NCI-H2029 (cell line): ENCODE measurements at regions not wholly inside any gene's neighbourhood (a gene's known extent, or its start where the extent isn't known, plus 50 kb on each side); places are given as distances from the start of the nearest gene placed in this dataset.
"Not testable (repeated sequence)": the region's sequence is repeated elsewhere in the genome, so short reads cannot be mapped to it uniquely, and the experiment has no call there.

ENCODE experiments used
- DNase-seq: peaks from one replicate; lab custom pipeline; 2025; lab: John Stamatoyannopoulos, UW

GRCh38 chr5:168092209-168093185, 198.9 kb upstream of the WWC1 start:
- no peak for DNase-seq

- DNase-seq: no peak
These were observed 198.1 kb upstream of the WWC1 start for GRCh38 chr5:168093200-168093910.

GRCh38 chr5:168096525-168096924, 194.9 kb upstream of the WWC1 start:
- no peak for DNase-seq

- no peak for DNase-seq
These were observed 193.4 kb upstream of the WWC1 start for GRCh38 chr5:168097876-168098653.

- DNase-seq: no peak
These were observed 190.1 kb upstream of the WWC1 start for GRCh38 chr5:168101352-168101751.

GRCh38 chr5:168103018-168103417, 188.4 kb upstream of the WWC1 start:
- not testable (repeated sequence) for DNase-seq

- DNase-seq: no peak
These were observed 187.1 kb upstream of the WWC1 start for GRCh38 chr5:168104350-168104749.

- DNase-seq: no peak
These were observed 186.5 kb upstream of the WWC1 start for GRCh38 chr5:168104811-168105481.

GRCh38 chr5:168106008-168106761, 185.3 kb upstream of the WWC1 start:
- DNase-seq: no peak

- no peak for DNase-seq
These were observed 182.0 kb upstream of the WWC1 start for GRCh38 chr5:168109441-168109840.

- DNase-seq: no peak
These were observed 181.1 kb upstream of the WWC1 start for GRCh38 chr5:168110384-168110783.

GRCh38 chr5:168110870-168111832, 180.3 kb upstream of the WWC1 start:
- DNase-seq: no peak

GRCh38 chr5:168114444-168115017, 176.9 kb upstream of the WWC1 start:
- DNase-seq: peak; percentile 64

- DNase-seq: no peak
These were observed 174.0 kb upstream of the WWC1 start for GRCh38 chr5:168117469-168117868.

- DNase-seq: peak; percentile 47
These were observed 173.3 kb upstream of the WWC1 start for GRCh38 chr5:168118042-168118668.

GRCh38 chr5:168120401-168121137, 170.9 kb upstream of the WWC1 start:
- no peak for DNase-seq

GRCh38 chr5:168121138-168121494, 170.3 kb upstream of the WWC1 start:
- DNase-seq: no peak
